ENCODE measurements at regions not wholly inside any gene's neighbourhood (a gene's known extent, or its start where the extent isn't known, plus 50 kb on each side); places are given as distances from the start of the nearest gene placed in this dataset.

DNA sequence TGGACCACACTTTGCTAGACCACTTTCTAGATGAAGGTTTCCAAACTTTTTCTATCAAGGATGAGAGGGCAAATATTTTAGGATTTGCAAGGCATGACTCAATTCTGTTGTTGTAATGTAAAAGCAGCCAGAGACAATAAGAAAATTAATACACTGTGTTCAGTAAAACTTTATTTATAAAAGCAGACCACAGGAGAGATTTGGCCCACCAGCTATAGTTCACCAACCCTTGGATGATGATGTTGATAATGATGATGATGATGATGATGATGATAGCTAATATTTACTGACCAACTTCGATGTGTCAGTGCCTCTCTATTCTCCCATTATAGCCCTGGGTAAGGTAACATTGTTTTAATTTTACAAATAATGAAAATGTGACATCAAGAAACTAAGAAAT lies 156.5 kb downstream of the BTG1 start:
- TF ChIP-seq, protein P1, sequence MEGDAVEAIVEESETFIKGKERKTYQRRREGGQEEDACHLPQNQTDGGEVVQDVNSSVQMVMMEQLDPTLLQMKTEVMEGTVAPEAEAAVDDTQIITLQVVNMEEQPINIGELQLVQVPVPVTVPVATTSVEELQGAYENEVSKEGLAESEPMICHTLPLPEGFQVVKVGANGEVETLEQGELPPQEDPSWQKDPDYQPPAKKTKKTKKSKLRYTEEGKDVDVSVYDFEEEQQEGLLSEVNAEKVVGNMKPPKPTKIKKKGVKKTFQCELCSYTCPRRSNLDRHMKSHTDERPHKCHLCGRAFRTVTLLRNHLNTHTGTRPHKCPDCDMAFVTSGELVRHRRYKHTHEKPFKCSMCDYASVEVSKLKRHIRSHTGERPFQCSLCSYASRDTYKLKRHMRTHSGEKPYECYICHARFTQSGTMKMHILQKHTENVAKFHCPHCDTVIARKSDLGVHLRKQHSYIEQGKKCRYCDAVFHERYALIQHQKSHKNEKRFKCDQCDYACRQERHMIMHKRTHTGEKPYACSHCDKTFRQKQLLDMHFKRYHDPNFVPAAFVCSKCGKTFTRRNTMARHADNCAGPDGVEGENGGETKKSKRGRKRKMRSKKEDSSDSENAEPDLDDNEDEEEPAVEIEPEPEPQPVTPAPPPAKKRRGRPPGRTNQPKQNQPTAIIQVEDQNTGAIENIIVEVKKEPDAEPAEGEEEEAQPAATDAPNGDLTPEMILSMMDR (conservative IDR thresholded peaks at IDR 0.05), result no peak
- TF ChIP-seq ZFX (IDR thresholded peaks at IDR 0.05), result no peak
